Thyroid gland (tissue), 4 donors: ENCODE measurements at regions not wholly inside any gene's neighbourhood (a gene's known extent, or its start where the extent isn't known, plus 50 kb on each side); places are given as distances from the start of the nearest gene placed in this dataset.

ENCODE experiments used
- DNase-seq, 2 donors: peaks; one replicate each; pipeline ENCODE4 v3.0.0-alpha.2; 2019
- H3K27ac ChIP-seq, 3 donors: fragments of 200-600 bp; sonication (generic); 1 replicate in 2 of 3; 2 replicates in 1 of 3; pipeline ENCODE4 v1.5.1; 2016 to 2019; ENCODE audit warnings: mild to moderate bottlenecking in 1 of 3, moderate library complexity in 1 of 3
- H3K27me3 ChIP-seq: fragments of 200-600 bp; sonication (generic); one replicate; pipeline ENCODE4 v1.5.1; 2019
- H3K36me3 ChIP-seq, 2 donors: fragments of 200-600 bp; sonication (generic); one replicate each; pipeline ENCODE4 v1.5.1; 2016 to 2019
- H3K4me1 ChIP-seq, 2 donors: fragments of 200-600 bp; sonication (generic); one replicate each; pipeline ENCODE4 v1.5.1; 2017 to 2019
- H3K4me3 ChIP-seq, 3 donors: fragments of 200-600 bp; sonication (generic); replicated peaks in 1 of 3; 1 replicate in 2 of 3; 2 replicates in 1 of 3; pipeline ENCODE4 v1.5.1; 2016; ENCODE audit warnings: mild to moderate bottlenecking in 1 of 3
- H3K9me3 ChIP-seq: fragments of 200-600 bp; sonication (generic); one replicate; pipeline ENCODE4 v1.5.1; 2017
- POLR2A ChIP-seq, 2 donors: fragments of 450-650 bp; IDR thresholded peaks; one replicate each; pipeline ENCODE4 v1.6.1; 2017; ENCODE audit warnings: antibody characterized with exemption in 2 of 2, mild to moderate bottlenecking in 2 of 2, moderate library complexity in 1 of 2
- WGBS, 2 donors: methylation state at CpG; one replicate each; pipeline ENCODE4 v1.1.5; 2017; 5-methylcytosine and 5-hydroxymethylcytosine counted together
- intact Hi-C: fragments of 100-400 bp; cut with DNase I; formaldehyde crosslinking; loops from one replicate; pipeline ENCODE4 v1.15.1; 2023
- TF ChIP-seq, protein P1 (sequence below), 6 experiments: fragments of 200-600 bp in 3 of 6; fragments of 450-650 bp in 3 of 6; sonication (generic) in 3 of 6; IDR thresholded peaks; one replicate each; pipeline ENCODE4 v1.5.1; 2016 to 2019; ENCODE audit warnings: antibody characterized with exemption in 6 of 6, mild to moderate bottlenecking in 2 of 6, inconsistent platforms in 1 of 6, moderate library complexity in 1 of 6

GRCh38 chr1:38657873-38658272, 201.7 kb downstream of the RRAGC start:
- H3K27me3 ChIP-seq = no peaks in the 10 kb centered on the region
- no peaks in the 10 kb centered on the region for H3K36me3 ChIP-seq
- H3K4me3 ChIP-seq = no peak overlapping the region
- no peak for DNase-seq
- TF ChIP-seq, protein P1, sequence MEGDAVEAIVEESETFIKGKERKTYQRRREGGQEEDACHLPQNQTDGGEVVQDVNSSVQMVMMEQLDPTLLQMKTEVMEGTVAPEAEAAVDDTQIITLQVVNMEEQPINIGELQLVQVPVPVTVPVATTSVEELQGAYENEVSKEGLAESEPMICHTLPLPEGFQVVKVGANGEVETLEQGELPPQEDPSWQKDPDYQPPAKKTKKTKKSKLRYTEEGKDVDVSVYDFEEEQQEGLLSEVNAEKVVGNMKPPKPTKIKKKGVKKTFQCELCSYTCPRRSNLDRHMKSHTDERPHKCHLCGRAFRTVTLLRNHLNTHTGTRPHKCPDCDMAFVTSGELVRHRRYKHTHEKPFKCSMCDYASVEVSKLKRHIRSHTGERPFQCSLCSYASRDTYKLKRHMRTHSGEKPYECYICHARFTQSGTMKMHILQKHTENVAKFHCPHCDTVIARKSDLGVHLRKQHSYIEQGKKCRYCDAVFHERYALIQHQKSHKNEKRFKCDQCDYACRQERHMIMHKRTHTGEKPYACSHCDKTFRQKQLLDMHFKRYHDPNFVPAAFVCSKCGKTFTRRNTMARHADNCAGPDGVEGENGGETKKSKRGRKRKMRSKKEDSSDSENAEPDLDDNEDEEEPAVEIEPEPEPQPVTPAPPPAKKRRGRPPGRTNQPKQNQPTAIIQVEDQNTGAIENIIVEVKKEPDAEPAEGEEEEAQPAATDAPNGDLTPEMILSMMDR (IDR thresholded peaks at IDR 0.05) = no peak
- TF ChIP-seq POLR2A (IDR thresholded peaks at IDR 0.05) = no peak
- intact Hi-C loops = no loop called here
- no peaks in the 10 kb centered on the region for H3K9me3 ChIP-seq
- H3K27ac ChIP-seq = no peak overlapping the region
- H3K4me1 ChIP-seq = no peaks in the 10 kb centered on the region
- WGBS, 2 donors = 90 to 93% methylated on average over 2 of the region's 2 CpGs

- H3K9me3 ChIP-seq = no peaks in the 10 kb centered on the region
- no peak overlapping the region for H3K27ac ChIP-seq
- no peaks in the 10 kb centered on the region for H3K27me3 ChIP-seq
- no peaks in the 10 kb centered on the region for H3K4me1 ChIP-seq
- TF ChIP-seq POLR2A (IDR thresholded peaks at IDR 0.05) = no peak
- TF ChIP-seq, protein P1 (IDR thresholded peaks at IDR 0.05) = no peak
- intact Hi-C loops = no loop called here
- no peaks in the 10 kb centered on the region for H3K36me3 ChIP-seq
- WGBS, 2 donors = 78 to 93% methylated on average over 3 of the region's 3 CpGs
- H3K4me3 ChIP-seq = no peak overlapping the region
- no peak for DNase-seq
Measured at GRCh38 chr1:38657207-38657840, 202.2 kb downstream of the RRAGC start.

GRCh38 chr1:38656726-38657125, 202.8 kb downstream of the RRAGC start:
- Histone ChIP-seq H3K4me1 (no peaks in the 10 kb centered on the region), H3K27me3 (no peaks in the 10 kb centered on the region)
- intact Hi-C loops = no loop called here

GRCh38 chr1:38652217-38652616, 207.4 kb downstream of the RRAGC start:
- H3K27me3 ChIP-seq = no peaks in the 10 kb centered on the region
- intact Hi-C loops = no loop called here
- 100% methylated on average over 1 of the region's 1 CpG for WGBS, 2 donors

More at GRCh38 chr1:38656726-38657125, 202.8 kb downstream of the RRAGC start:
- Histone ChIP-seq H3K9me3 (no peaks in the 10 kb centered on the region), H3K27ac (no peak overlapping the region), H3K4me3 (no peak overlapping the region), H3K36me3 (no peaks in the 10 kb centered on the region)
- TF ChIP-seq, protein P1 (IDR thresholded peaks at IDR 0.05) = no peak
- no peak for TF ChIP-seq POLR2A (IDR thresholded peaks at IDR 0.05)
- no peak for DNase-seq
- WGBS, 2 donors = 61 to 66% methylated on average over 4 of the region's 4 CpGs

GRCh38 chr1:38651669-38652068, 207.9 kb downstream of the RRAGC start:
- Histone ChIP-seq H3K36me3 (no peaks in the 10 kb centered on the region), H3K27me3 (no peaks in the 10 kb centered on the region), H3K4me3 (no peak overlapping the region), H3K27ac (no peak overlapping the region), H3K9me3 (no peaks in the 10 kb centered on the region), H3K4me1 (no peaks in the 10 kb centered on the region)
- TF ChIP-seq POLR2A (IDR thresholded peaks at IDR 0.05) = no peak
- TF ChIP-seq, protein P1 (IDR thresholded peaks at IDR 0.05) = no peak
- 81 to 83% methylated on average over 8 of the region's 8 CpGs for WGBS, 2 donors
- intact Hi-C loops = no loop called here
- DNase-seq = no peak

More at GRCh38 chr1:38652217-38652616, 207.4 kb downstream of the RRAGC start:
- no peak for DNase-seq
- TF ChIP-seq, protein P1 (IDR thresholded peaks at IDR 0.05) = no peak
- no peak for TF ChIP-seq POLR2A (IDR thresholded peaks at IDR 0.05)
- no peak overlapping the region for H3K4me3 ChIP-seq
- H3K9me3 ChIP-seq = no peaks in the 10 kb centered on the region
- H3K27ac ChIP-seq = no peak overlapping the region
- H3K36me3 ChIP-seq = no peaks in the 10 kb centered on the region
- no peaks in the 10 kb centered on the region for H3K4me1 ChIP-seq
